SK-N-SH treated with all-trans-retinoic acid at 6 μM for 48 hours (cell line): ENCODE measurements at regions not wholly inside any gene's neighbourhood (a gene's known extent, or its start where the extent isn't known, plus 50 kb on each side); places are given as distances from the start of the nearest gene placed in this dataset.

Experiments
- ATAC-seq: fragments of 200-7000 bp; cut with Tn5 transposase; 3 replicates; pipeline ENCODE4 v1.9.1; 2020; ENCODE audit warnings: mild to moderate bottlenecking, moderate library complexity
- BACH2 ChIP-seq: fragments of 250-450 bp; sonication (Bioruptor Pico); IDR thresholded peaks from 2 replicates; pipeline ENCODE4 v1.9.0; 2021; ENCODE audit warnings: mild to moderate bottlenecking, borderline replicate concordance
- CSDC2 ChIP-seq: fragments of 250-450 bp; sonication (Bioruptor Pico); IDR thresholded peaks from 2 replicates; pipeline ENCODE4 v1.5.0; 2020; ENCODE audit warnings: mild to moderate bottlenecking, moderate library complexity
- CSRNP3 ChIP-seq: fragments of 250-450 bp; sonication (Bioruptor Pico); IDR thresholded peaks from 2 replicates; pipeline ENCODE4 v1.5.1; 2021; ENCODE audit warnings: mild to moderate bottlenecking, moderate library complexity
- ESRRG ChIP-seq: fragments of 250-450 bp; sonication (Bioruptor Pico); IDR thresholded peaks from 2 replicates; pipeline ENCODE4 v1.6.1; 2021; ENCODE audit warnings: mild to moderate bottlenecking
- GLIS3 ChIP-seq: fragments of 250-450 bp; sonication (Bioruptor Pico); IDR thresholded peaks from 2 replicates; pipeline ENCODE4 v1.5.0; 2020; ENCODE audit warnings: mild to moderate bottlenecking, moderate library complexity
- ISL1 ChIP-seq: fragments of 250-450 bp; sonication (Bioruptor Pico); IDR thresholded peaks from 2 replicates; pipeline ENCODE4 v2.1.2; 2022; ENCODE audit warnings: mild to moderate bottlenecking, moderate library complexity
- OSR1 ChIP-seq: fragments of 250-450 bp; sonication (Bioruptor Pico); IDR thresholded peaks from 2 replicates; pipeline ENCODE4 v1.8.0; 2022; ENCODE audit warnings: moderate library complexity, mild to moderate bottlenecking, inconsistent platforms
- PPARA ChIP-seq: fragments of 250-450 bp; sonication (Bioruptor Pico); IDR thresholded peaks from 2 replicates; pipeline ENCODE4 v1.5.0; 2020; ENCODE audit warnings: mild to moderate bottlenecking, borderline replicate concordance
- RARB ChIP-seq: fragments of 250-450 bp; sonication (Bioruptor Pico); IDR thresholded peaks from 2 replicates; pipeline ENCODE4 v1.8.0; 2021; ENCODE audit warnings: mild to moderate bottlenecking, moderate library complexity
- SNAI2 ChIP-seq: fragments of 250-450 bp; sonication (Bioruptor Pico); IDR thresholded peaks from 2 replicates; pipeline ENCODE4 v1.5.0; 2020; ENCODE audit warnings: mild to moderate bottlenecking, moderate library complexity
- TOX ChIP-seq: fragments of 250-450 bp; sonication (Bioruptor Pico); IDR thresholded peaks from 2 replicates; pipeline ENCODE4 v1.8.0; 2021; ENCODE audit warnings: mild to moderate bottlenecking, moderate library complexity, borderline replicate concordance
- ZC3H10 ChIP-seq: fragments of 250-450 bp; sonication (Bioruptor Pico); IDR thresholded peaks from 2 replicates; pipeline ENCODE4 v1.5.1; 2021; ENCODE audit warnings: mild to moderate bottlenecking, moderate library complexity
- ZFP3 ChIP-seq: fragments of 250-450 bp; sonication (Bioruptor Pico); IDR thresholded peaks from 2 replicates; pipeline ENCODE4 v1.5.0; 2020; ENCODE audit warnings: mild to moderate bottlenecking, moderate library complexity
- ZFP30 ChIP-seq: fragments of 450-650 bp; formaldehyde crosslinking; IDR thresholded peaks from 2 replicates; pipeline ENCODE4 v1.5.0; 2022; ENCODE audit warnings: mild to moderate bottlenecking, moderate library complexity
- ZNF565 ChIP-seq: fragments of 450-650 bp; formaldehyde crosslinking; conservative IDR thresholded peaks from 2 replicates; pipeline ENCODE4 v1.5.0; 2020; ENCODE audit warnings: low read depth, mild to moderate bottlenecking, moderate library complexity
- ZNF70 ChIP-seq: fragments of 450-650 bp; formaldehyde crosslinking; IDR thresholded peaks from 2 replicates; pipeline ENCODE4 v1.5.0; 2020; ENCODE audit warnings: mild to moderate bottlenecking, moderate library complexity
- TF ChIP-seq, protein P1 (sequence below): fragments of 250-450 bp; sonication (Bioruptor Pico); IDR thresholded peaks from 2 replicates; pipeline ENCODE4 v1.5.0; 2020; ENCODE audit warnings: mild to moderate bottlenecking, moderate library complexity
- TF ChIP-seq, protein P2 (sequence below): fragments of 250-450 bp; sonication (Bioruptor Pico); IDR thresholded peaks from 2 replicates; pipeline ENCODE4 v1.8.0; 2020; ENCODE audit warnings: mild to moderate bottlenecking, moderate library complexity, borderline replicate concordance
- TF ChIP-seq, protein P3 (sequence below): fragments of 250-450 bp; sonication (Bioruptor Pico); IDR thresholded peaks from 2 replicates; pipeline ENCODE4 v1.5.1; 2020; ENCODE audit warnings: low read depth, mild to moderate bottlenecking, moderate library complexity

GRCh38 chr15:61307474-61307873 lies 78.4 kb upstream of the RORA start:
- ATAC-seq = no peak
- TF ChIP-seq SNAI2 (CRISPR knock-in tag) (no peak), CSRNP3 (CRISPR knock-in tag) (no peak), TOX (no peak), GLIS3 (CRISPR knock-in tag) (no peak), RARB (CRISPR knock-in tag) (no peak), PPARA (CRISPR knock-in tag) (no peak), ZFP30 (CRISPR knock-in tag) (no peak), ZFP3 (no peak), BACH2 (CRISPR knock-in tag) (no peak), ISL1 (CRISPR knock-in tag) (no peak), ZC3H10 (CRISPR knock-in tag) (no peak)
- TF ChIP-seq, protein P1, sequence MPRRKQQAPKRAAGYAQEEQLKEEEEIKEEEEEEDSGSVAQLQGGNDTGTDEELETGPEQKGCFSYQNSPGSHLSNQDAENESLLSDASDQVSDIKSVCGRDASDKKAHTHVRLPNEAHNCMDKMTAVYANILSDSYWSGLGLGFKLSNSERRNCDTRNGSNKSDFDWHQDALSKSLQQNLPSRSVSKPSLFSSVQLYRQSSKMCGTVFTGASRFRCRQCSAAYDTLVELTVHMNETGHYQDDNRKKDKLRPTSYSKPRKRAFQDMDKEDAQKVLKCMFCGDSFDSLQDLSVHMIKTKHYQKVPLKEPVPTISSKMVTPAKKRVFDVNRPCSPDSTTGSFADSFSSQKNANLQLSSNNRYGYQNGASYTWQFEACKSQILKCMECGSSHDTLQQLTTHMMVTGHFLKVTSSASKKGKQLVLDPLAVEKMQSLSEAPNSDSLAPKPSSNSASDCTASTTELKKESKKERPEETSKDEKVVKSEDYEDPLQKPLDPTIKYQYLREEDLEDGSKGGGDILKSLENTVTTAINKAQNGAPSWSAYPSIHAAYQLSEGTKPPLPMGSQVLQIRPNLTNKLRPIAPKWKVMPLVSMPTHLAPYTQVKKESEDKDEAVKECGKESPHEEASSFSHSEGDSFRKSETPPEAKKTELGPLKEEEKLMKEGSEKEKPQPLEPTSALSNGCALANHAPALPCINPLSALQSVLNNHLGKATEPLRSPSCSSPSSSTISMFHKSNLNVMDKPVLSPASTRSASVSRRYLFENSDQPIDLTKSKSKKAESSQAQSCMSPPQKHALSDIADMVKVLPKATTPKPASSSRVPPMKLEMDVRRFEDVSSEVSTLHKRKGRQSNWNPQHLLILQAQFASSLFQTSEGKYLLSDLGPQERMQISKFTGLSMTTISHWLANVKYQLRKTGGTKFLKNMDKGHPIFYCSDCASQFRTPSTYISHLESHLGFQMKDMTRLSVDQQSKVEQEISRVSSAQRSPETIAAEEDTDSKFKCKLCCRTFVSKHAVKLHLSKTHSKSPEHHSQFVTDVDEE (CRISPR knock-in tag) = no peak

- ATAC-seq = no peak
- TF ChIP-seq ZFP3 = no peak
- TF ChIP-seq, protein P1 (CRISPR knock-in tag) = no peak
- no peak for TF ChIP-seq SNAI2 (CRISPR knock-in tag)
- TF ChIP-seq CSRNP3 (CRISPR knock-in tag) = no peak
- no peak for TF ChIP-seq ESRRG (CRISPR knock-in tag)
- TF ChIP-seq, protein P2, sequence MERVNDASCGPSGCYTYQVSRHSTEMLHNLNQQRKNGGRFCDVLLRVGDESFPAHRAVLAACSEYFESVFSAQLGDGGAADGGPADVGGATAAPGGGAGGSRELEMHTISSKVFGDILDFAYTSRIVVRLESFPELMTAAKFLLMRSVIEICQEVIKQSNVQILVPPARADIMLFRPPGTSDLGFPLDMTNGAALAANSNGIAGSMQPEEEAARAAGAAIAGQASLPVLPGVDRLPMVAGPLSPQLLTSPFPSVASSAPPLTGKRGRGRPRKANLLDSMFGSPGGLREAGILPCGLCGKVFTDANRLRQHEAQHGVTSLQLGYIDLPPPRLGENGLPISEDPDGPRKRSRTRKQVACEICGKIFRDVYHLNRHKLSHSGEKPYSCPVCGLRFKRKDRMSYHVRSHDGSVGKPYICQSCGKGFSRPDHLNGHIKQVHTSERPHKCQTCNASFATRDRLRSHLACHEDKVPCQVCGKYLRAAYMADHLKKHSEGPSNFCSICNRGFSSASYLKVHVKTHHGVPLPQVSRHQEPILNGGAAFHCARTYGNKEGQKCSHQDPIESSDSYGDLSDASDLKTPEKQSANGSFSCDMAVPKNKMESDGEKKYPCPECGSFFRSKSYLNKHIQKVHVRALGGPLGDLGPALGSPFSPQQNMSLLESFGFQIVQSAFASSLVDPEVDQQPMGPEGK = no peak
- no peak for TF ChIP-seq ISL1 (CRISPR knock-in tag)
- no peak for TF ChIP-seq ZNF565 (CRISPR knock-in tag)
- no peak for TF ChIP-seq GLIS3 (CRISPR knock-in tag)
- no peak for TF ChIP-seq ZFP30 (CRISPR knock-in tag)
- TF ChIP-seq, protein P3, sequence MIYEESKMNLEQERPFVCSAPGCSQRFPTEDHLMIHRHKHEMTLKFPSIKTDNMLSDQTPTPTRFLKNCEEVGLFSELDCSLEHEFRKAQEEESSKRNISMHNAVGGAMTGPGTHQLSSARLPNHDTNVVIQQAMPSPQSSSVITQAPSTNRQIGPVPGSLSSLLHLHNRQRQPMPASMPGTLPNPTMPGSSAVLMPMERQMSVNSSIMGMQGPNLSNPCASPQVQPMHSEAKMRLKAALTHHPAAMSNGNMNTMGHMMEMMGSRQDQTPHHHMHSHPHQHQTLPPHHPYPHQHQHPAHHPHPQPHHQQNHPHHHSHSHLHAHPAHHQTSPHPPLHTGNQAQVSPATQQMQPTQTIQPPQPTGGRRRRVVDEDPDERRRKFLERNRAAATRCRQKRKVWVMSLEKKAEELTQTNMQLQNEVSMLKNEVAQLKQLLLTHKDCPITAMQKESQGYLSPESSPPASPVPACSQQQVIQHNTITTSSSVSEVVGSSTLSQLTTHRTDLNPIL (CRISPR knock-in tag) = no peak
- no peak for TF ChIP-seq OSR1 (CRISPR knock-in tag)
- TF ChIP-seq ZNF70 (CRISPR knock-in tag) = no peak
- no peak for TF ChIP-seq RARB (CRISPR knock-in tag)
- TF ChIP-seq CSDC2 (CRISPR knock-in tag) = no peak
- TF ChIP-seq TOX = no peak
These were observed 72.6 kb upstream of the RORA start for GRCh38 chr15:61301701-61302100.
